Neural crest cell (in vitro differentiated cells): ENCODE measurements at regions not wholly inside any gene's neighbourhood (a gene's known extent, or its start where the extent isn't known, plus 50 kb on each side); places are given as distances from the start of the nearest gene placed in this dataset.

Source experiments
- DNase-seq: peaks from one replicate; pipeline ENCODE4 v3.0.0; 2021; ENCODE audit warnings: low read depth, mixed read lengths, low spot score
- H3K27ac Mint-ChIP-seq: one replicate; pipeline ENCODE4 v1.8.0; 2021; ENCODE audit warnings: mild to moderate bottlenecking, mixed read lengths; ENCODE audit not compliant: unreplicated experiment
- H3K27me3 Mint-ChIP-seq: 2 replicates; pipeline ENCODE4 v1.8.0; 2021; ENCODE audit warnings: low read depth, mild to moderate bottlenecking, mixed read lengths
- H3K36me3 Mint-ChIP-seq: 2 replicates; pipeline ENCODE4 v1.8.0; 2021; ENCODE audit warnings: low read depth, mild to moderate bottlenecking, mixed read lengths
- H3K4me1 Mint-ChIP-seq: 2 replicates; pipeline ENCODE4 v1.8.0; 2021; ENCODE audit warnings: mixed read lengths
- H3K4me3 Mint-ChIP-seq: one replicate; pipeline ENCODE4 v1.8.0; 2021; ENCODE audit warnings: mild to moderate bottlenecking, mixed read lengths
- H3K9me3 Mint-ChIP-seq: 2 replicates; pipeline ENCODE4 v1.8.0; 2021; ENCODE audit warnings: mixed read lengths
- CTCF ChIP-seq: fragments of 200-600 bp; sonication (generic); conservative IDR thresholded peaks from 2 replicates; pipeline ENCODE4 v1.5.0; 2021; ENCODE audit warnings: antibody characterized with exemption, mild to moderate bottlenecking

- no peak for DNase-seq
- TF ChIP-seq CTCF: no peak
- Mint-ChIP-seq H3K4me3 (no peak overlapping the region), H3K36me3 (peaks cover 3% of the 10 kb centered on the region), H3K27me3 (no peaks in the 10 kb centered on the region), H3K27ac (no peak overlapping the region), H3K4me1 (peaks cover 23% of the 10 kb centered on the region), H3K9me3 (peaks cover 5% of the 10 kb centered on the region)
Measured at GRCh38 chr21:16592381-16592780, 862.6 kb downstream of the USP25 start.

DNA sequence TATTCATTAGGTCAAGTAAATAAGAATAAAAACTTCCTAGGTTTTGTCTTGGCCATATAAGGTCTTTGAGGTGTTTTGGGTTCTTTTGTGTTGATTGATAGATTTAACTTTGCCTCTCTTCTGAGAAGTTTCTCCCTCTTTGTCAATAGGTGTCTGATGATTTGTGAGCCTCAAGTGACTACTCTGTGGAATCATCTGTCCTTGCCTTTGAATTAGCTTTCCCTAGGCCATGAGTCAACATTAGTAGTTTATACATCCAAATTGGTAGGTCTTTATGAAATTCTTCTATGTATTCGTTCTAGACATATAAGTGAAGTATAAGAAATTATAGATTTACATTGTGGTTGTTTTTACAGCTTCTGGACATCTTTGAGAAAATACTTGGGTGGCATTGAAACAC is 864.4 kb downstream of the USP25 start:
- no peak for TF ChIP-seq CTCF
- Mint-ChIP-seq H3K4me1 (peaks cover 21% of the 10 kb centered on the region), H3K36me3 (peaks cover 5% of the 10 kb centered on the region), H3K27ac (no peak overlapping the region), H3K9me3 (peaks cover 5% of the 10 kb centered on the region), H3K27me3 (no peaks in the 10 kb centered on the region), H3K4me3 (no peak overlapping the region)
- DNase-seq: no peak

DNA sequence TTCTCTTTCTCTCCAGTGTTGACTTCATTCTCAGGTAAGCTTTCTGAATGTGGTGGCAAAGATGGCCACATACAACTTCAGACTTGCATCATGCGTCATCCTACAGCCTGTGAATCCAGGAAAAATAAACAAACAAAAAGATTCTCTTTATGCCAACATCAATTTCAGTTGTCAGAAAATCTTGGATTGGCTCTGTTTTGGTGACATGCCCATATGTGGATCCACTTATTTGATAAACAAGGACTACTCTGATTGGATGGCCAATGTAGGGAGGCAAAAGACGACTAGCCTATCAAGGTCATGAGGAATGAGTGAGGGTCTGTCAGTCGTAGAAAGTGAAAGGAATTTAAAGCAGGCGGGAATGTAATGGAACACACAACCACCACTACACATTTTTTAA is 866.6 kb downstream of the USP25 start:
- Mint-ChIP-seq H3K27me3 (no peaks in the 10 kb centered on the region), H3K4me3 (no peak overlapping the region), H3K27ac (peak overlapping the region; percentile 13), H3K36me3 (peaks cover 5% of the 10 kb centered on the region), H3K4me1 (peaks cover 19% of the 10 kb centered on the region), H3K9me3 (peaks cover 8% of the 10 kb centered on the region)
- TF ChIP-seq CTCF: no peak
- DNase-seq: no peak

DNA sequence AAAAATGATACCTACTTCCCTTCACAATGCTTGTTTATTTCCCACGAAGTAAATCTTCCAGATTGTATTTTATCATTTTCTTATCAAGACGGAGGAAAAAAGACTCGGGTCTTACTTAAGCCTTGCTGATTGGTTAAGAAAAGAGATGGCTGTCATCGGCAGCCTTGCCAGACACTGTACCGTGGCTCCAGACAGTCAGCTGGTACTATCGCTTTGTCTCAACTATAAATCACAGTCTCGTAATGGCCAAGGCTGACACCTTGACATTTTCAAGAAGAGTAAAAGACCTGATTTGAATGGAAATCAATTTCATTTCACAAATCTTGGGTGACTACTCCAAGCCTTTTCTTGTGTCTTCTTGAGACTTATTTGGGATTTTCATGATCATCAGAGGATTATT is 868.0 kb downstream of the USP25 start:
- no peak for DNase-seq
- Mint-ChIP-seq H3K27me3 (no peaks in the 10 kb centered on the region), H3K36me3 (peaks cover 5% of the 10 kb centered on the region), H3K4me3 (no peak overlapping the region), H3K27ac (no peak overlapping the region), H3K4me1 (peaks cover 11% of the 10 kb centered on the region), H3K9me3 (peaks cover 8% of the 10 kb centered on the region)
- no peak for TF ChIP-seq CTCF

- no peak for DNase-seq
- Mint-ChIP-seq H3K9me3 (no peaks in the 10 kb centered on the region), H3K27ac (peak overlapping the region; percentile 70), H3K4me1 (peaks cover 17% of the 10 kb centered on the region), H3K4me3 (no peak overlapping the region), H3K27me3 (no peaks in the 10 kb centered on the region), H3K36me3 (peaks cover 2% of the 10 kb centered on the region)
- no peak for TF ChIP-seq CTCF
Measured at GRCh38 chr21:16605597-16605996, 875.8 kb downstream of the USP25 start.

- Mint-ChIP-seq H3K4me1 (peaks cover 17% of the 10 kb centered on the region), H3K27ac (no peak overlapping the region), H3K9me3 (no peaks in the 10 kb centered on the region), H3K36me3 (peaks cover 2% of the 10 kb centered on the region), H3K27me3 (no peaks in the 10 kb centered on the region), H3K4me3 (no peak overlapping the region)
- no peak for TF ChIP-seq CTCF
- no peak for DNase-seq
Measured at GRCh38 chr21:16606271-16606670, 876.5 kb downstream of the USP25 start.
